ENCODE measurements at regions not wholly inside any gene's neighbourhood (a gene's known extent, or its start where the extent isn't known, plus 50 kb on each side); places are given as distances from the start of the nearest gene placed in this dataset.

GRCh38 chr5:67379753-67380152 is 183.2 kb upstream of the CD180 start:
- no peak overlapping the region for H3K4me3 ChIP-seq (ENCODE audit: control extremely low read depth in 1 of 5, extremely low read depth in 1 of 5, insufficient read depth in 1 of 5, low read depth in 2 of 5, low read length in 4 of 5)
- no peaks in the 10 kb centered on the region for H3K36me3 ChIP-seq (replicated peaks in 1 of 2; ENCODE audit: control extremely low read depth in 1 of 2, control insufficient read depth in 1 of 2, extremely low read depth in 1 of 2, insufficient read depth in 2 of 2, low read length in 1 of 2)
- H3K9ac ChIP-seq (ENCODE audit: low read length): no peak overlapping the region
- no peaks in the 10 kb centered on the region for H3K27me3 ChIP-seq (replicated peaks in 1 of 4; ENCODE audit: control extremely low read depth in 1 of 4, control insufficient read depth in 3 of 4, insufficient read depth in 4 of 4, low read length in 3 of 4)
- H3K79me2 ChIP-seq (ENCODE audit: control insufficient read depth, insufficient read depth, low read length): no peaks in the 10 kb centered on the region
- H4K20me1 ChIP-seq (ENCODE audit: control insufficient read depth, insufficient read depth, low read length, poor library complexity, severe bottlenecking): no peaks in the 10 kb centered on the region
- Mint-ChIP-seq H3K4me1 (no peaks in the 10 kb centered on the region), H3K4me3 (no peak overlapping the region), H3K27ac (no peak overlapping the region), H3K27me3 (peaks cover 8% of the 10 kb centered on the region), H3K9me3 (ENCODE audit: insufficient read depth) (no peaks in the 10 kb centered on the region)
- no peaks in the 10 kb centered on the region for H3K4me1 ChIP-seq (ENCODE audit: control insufficient read depth in 2 of 2, insufficient read depth in 2 of 2, low read length in 2 of 2)
- no peak overlapping the region for H3K4me2 ChIP-seq (replicated peaks; ENCODE audit: low read depth, low read length, poor library complexity, severe bottlenecking)
- no peak overlapping the region for H2AFZ ChIP-seq (ENCODE audit: insufficient read depth, low read depth, low read length, poor library complexity, severe bottlenecking)
- no peaks in the 10 kb centered on the region for H3K9me3 ChIP-seq (ENCODE audit: control extremely low read depth in 1 of 3, control insufficient read depth in 2 of 3, insufficient read depth in 1 of 3, low read length in 2 of 3)
- CTCF ChIA-PET: interaction anchor here (0.6 kb wide), 1 partner anchor 452 kb away, joined by 3 read pairs; no protein-coding TSS in a partner anchor
- DNase-seq: no peak
- no peak for ATAC-seq (ENCODE audit: low read depth)
- no peak overlapping the region for H3K27ac ChIP-seq (ENCODE audit: low read length in 2 of 2)
- intact Hi-C loops (cut with micrococcal nuclease): no loop called here
- POLR2A ChIA-PET: no interaction called here
- no CpG with 5 or more reads among the region's 2 CpGs for WGBS (ENCODE audit: insufficient coverage)
- TF ChIP-seq CTCF (IDR thresholded peaks at IDR 0.05) (no peak), EZH2 (IDR thresholded peaks at IDR 0.05; ENCODE audit: borderline replicate concordance, insufficient read depth, low read depth, low read length, poor library complexity, severe bottlenecking) (no peak)

GRCh38 chr5:67378256-67378655 is 181.7 kb upstream of the CD180 start:
- TF ChIP-seq EZH2 (IDR thresholded peaks at IDR 0.05; ENCODE audit: borderline replicate concordance, insufficient read depth, low read depth, low read length, poor library complexity, severe bottlenecking): no peak
- no peak for TF ChIP-seq CTCF (IDR thresholded peaks at IDR 0.05)
- no peak overlapping the region for H3K27ac Mint-ChIP-seq
- no peaks in the 10 kb centered on the region for H3K4me1 Mint-ChIP-seq
- no peaks in the 10 kb centered on the region for H3K79me2 ChIP-seq (ENCODE audit: control insufficient read depth, insufficient read depth, low read length)
- intact Hi-C loops (cut with micrococcal nuclease): no loop called here
- ATAC-seq (ENCODE audit: low read depth): no peak
- no peaks in the 10 kb centered on the region for H3K4me1 ChIP-seq (ENCODE audit: control insufficient read depth in 2 of 2, insufficient read depth in 2 of 2, low read length in 2 of 2)
- POLR2A ChIA-PET: no interaction called here
- H3K4me2 ChIP-seq (replicated peaks; ENCODE audit: low read depth, low read length, poor library complexity, severe bottlenecking): no peak overlapping the region
- H2AFZ ChIP-seq (ENCODE audit: insufficient read depth, low read depth, low read length, poor library complexity, severe bottlenecking): no peak overlapping the region
- no CpG with 5 or more reads among the region's 1 CpG for WGBS (ENCODE audit: insufficient coverage)
- peaks cover 3% of the 10 kb centered on the region for H3K27me3 Mint-ChIP-seq
- no peak overlapping the region for H3K27ac ChIP-seq (ENCODE audit: low read length in 2 of 2)
- no peak overlapping the region for H3K4me3 Mint-ChIP-seq
- H3K27me3 ChIP-seq (replicated peaks in 1 of 4; ENCODE audit: control extremely low read depth in 1 of 4, control insufficient read depth in 3 of 4, insufficient read depth in 4 of 4, low read length in 3 of 4): no peaks in the 10 kb centered on the region
- no peak overlapping the region for H3K4me3 ChIP-seq (ENCODE audit: control extremely low read depth in 1 of 5, extremely low read depth in 1 of 5, insufficient read depth in 1 of 5, low read depth in 2 of 5, low read length in 4 of 5)
- H3K9ac ChIP-seq (ENCODE audit: low read length): no peak overlapping the region
- no peaks in the 10 kb centered on the region for H3K9me3 Mint-ChIP-seq (ENCODE audit: insufficient read depth)
- H4K20me1 ChIP-seq (ENCODE audit: control insufficient read depth, insufficient read depth, low read length, poor library complexity, severe bottlenecking): no peaks in the 10 kb centered on the region
- no peaks in the 10 kb centered on the region for H3K36me3 ChIP-seq (replicated peaks in 1 of 2; ENCODE audit: control extremely low read depth in 1 of 2, control insufficient read depth in 1 of 2, extremely low read depth in 1 of 2, insufficient read depth in 2 of 2, low read length in 1 of 2)
- no peak for DNase-seq
- H3K9me3 ChIP-seq (ENCODE audit: control extremely low read depth in 1 of 3, control insufficient read depth in 2 of 3, insufficient read depth in 1 of 3, low read length in 2 of 3): no peaks in the 10 kb centered on the region
- CTCF ChIA-PET: no interaction called here

Data from B cell (primary cell).